HepG2 (cell line): ENCODE measurements at regions not wholly inside any gene's neighbourhood (a gene's known extent, or its start where the extent isn't known, plus 50 kb on each side); places are given as distances from the start of the nearest gene placed in this dataset.

Experiments used
- ATAC-seq: fragments of 200-7000 bp; cut with Tn5 transposase; 3 replicates; pipeline ENCODE4 v1.9.1; 2020; ENCODE audit warnings: mild to moderate bottlenecking, moderate library complexity
- BruUV-seq: library from RNA; stranded (reverse); fragments of 400-500 nt; replicated peaks from 2 replicates; lab custom pipeline; 2021; lab: Mats Ljungman, UMichigan
- CTCF ChIA-PET: fragments of 300-600 bp; formaldehyde crosslinking; extraction: SDS; loops from one replicate; lab custom pipeline; 2021; ENCODE audit warnings: low total read pairs, inconsistent platforms, low intra/inter-chr PET ratio; lab: Yijun Ruan, JAX
- POLR2A ChIA-PET: fragments of 350-600 bp; sonication (Branson Sonifier 250); formaldehyde crosslinking; loops from one replicate; lab custom pipeline; 2020; ENCODE audit warnings: antibody characterized with exemption, inconsistent platforms; lab: Yijun Ruan, JAX
- DNase-seq: peaks from one replicate; pipeline ENCODE4 v3.0.0-alpha.2; 2015; ENCODE audit warnings: low spot score
- FAIRE-seq: peaks from 3 replicates; lab custom pipeline; 2011; peaks lifted over from hg19 to GRCh38; lab: Jason Lieb, UNC
- H2AFZ ChIP-seq: one replicate; pipeline ENCODE4 v1.6.1; 2011; ENCODE audit warnings: low read length, inconsistent platforms
- H3K27ac ChIP-seq: fragments of 300-600 bp; 3 replicates; pipeline ENCODE4 v1.8.0; 2011; ENCODE audit warnings: mixed run types, mild to moderate bottlenecking, mixed read lengths, low read length, inconsistent platforms; ENCODE audit not compliant: insufficient read depth; ENCODE audit errors: extremely low read length
- H3K27me3 ChIP-seq, 2 experiments: fragments of 200-600 bp in 1 of 2; 2 replicates in 1 of 2; 3 replicates in 1 of 2; pipeline versions ENCODE4 v1.6.0 to v1.8.0; 2011; ENCODE audit warnings: low read length in 2 of 2, mild to moderate bottlenecking in 2 of 2, moderate library complexity in 2 of 2, inconsistent platforms in 1 of 2; ENCODE audit not compliant: insufficient read depth in 2 of 2, control insufficient read depth in 1 of 2
- H3K36me3 ChIP-seq, 2 experiments: fragments of 200-600 bp in 1 of 2; replicated peaks in 1 of 2; 2 replicates in 1 of 2; 3 replicates in 1 of 2; pipeline versions ENCODE4 v1.5.1 to v1.8.0; 2011; ENCODE audit warnings: low read length in 2 of 2, inconsistent platforms in 1 of 2; ENCODE audit not compliant: insufficient read depth in 2 of 2, control insufficient read depth in 1 of 2
- H3K4me1 ChIP-seq: 2 replicates; pipeline ENCODE4 v1.5.1; 2012; ENCODE audit warnings: low read length, inconsistent platforms; ENCODE audit not compliant: insufficient read depth
- H3K4me2 ChIP-seq: 2 replicates; pipeline ENCODE4 v1.6.0; 2011; ENCODE audit warnings: low read depth, low read length, inconsistent platforms
- H3K4me3 ChIP-seq, 3 experiments: fragments of 200-600 bp in 1 of 3; sonication (generic), shearing (Covaris generic) in 1 of 3; replicated peaks in 1 of 3; 2 replicates each; pipeline ENCODE4 v1.5.1; 2011 to 2016; ENCODE audit warnings: low read length in 3 of 3, inconsistent platforms in 2 of 3, low read depth in 2 of 3, mild to moderate bottlenecking in 2 of 3, control low read depth in 1 of 3, mixed read lengths in 1 of 3; ENCODE audit not compliant: insufficient read depth in 1 of 3
- H3K79me2 ChIP-seq: one replicate; pipeline ENCODE4 v1.6.1; 2011; ENCODE audit warnings: low read length, inconsistent platforms; ENCODE audit not compliant: insufficient read depth
- H3K9ac ChIP-seq: 2 replicates; pipeline ENCODE4 v1.6.0; 2011; ENCODE audit warnings: mild to moderate bottlenecking, low read depth, low read length, inconsistent platforms; ENCODE audit not compliant: insufficient read depth
- H3K9me3 ChIP-seq: 2 replicates; pipeline ENCODE4 v1.5.1; 2012; ENCODE audit warnings: mild to moderate bottlenecking, low read length
- H4K20me1 ChIP-seq: 2 replicates; pipeline ENCODE4 v1.6.0; 2011; ENCODE audit warnings: inconsistent platforms, mild to moderate bottlenecking, low read length, moderate library complexity; ENCODE audit not compliant: insufficient read depth
- SMAD1 ChIP-seq: sonication (generic); formaldehyde crosslinking; IDR thresholded peaks from 2 replicates; pipeline ENCODE4 v1.4.0; 2020; ENCODE audit warnings: missing genetic modification reagents, low read depth, mild to moderate bottlenecking, borderline replicate concordance
- ZFP1 ChIP-seq: IDR thresholded peaks from 2 replicates; pipeline ENCODE4 v1.6.1; 2016
- ZNF335 ChIP-seq: sonication (generic); formaldehyde crosslinking; IDR thresholded peaks from 2 replicates; pipeline ENCODE4 v1.4.0; 2020; ENCODE audit warnings: missing genetic modification reagents
- WGBS: methylation state at CpG from one replicate; pipeline ENCODE4 v1.1.6; 2017; ENCODE audit warnings: low lambda C conversion rate; 5-methylcytosine and 5-hydroxymethylcytosine counted together
- in situ Hi-C: cut with HindIII; loops from 2 replicates; pipeline ENCODE4 v1.10.0; 2017; ENCODE audit warnings: low pct_unique_long_range_greater_than_20kb; ENCODE audit not compliant: extremely low pct_ligation_motif_present
- intact Hi-C: fragments of 100-400 bp; cut with micrococcal nuclease; formaldehyde crosslinking; loops from one replicate; pipeline ENCODE4 v1.10.0; 2022; ENCODE audit not compliant: unreplicated experiment
- TF ChIP-seq, protein P1 (sequence below): sonication (generic); formaldehyde crosslinking; IDR thresholded peaks from 2 replicates; pipeline ENCODE4 v1.5.0; 2020; ENCODE audit warnings: mild to moderate bottlenecking, missing genetic modification reagents, moderate library complexity

- Histone ChIP-seq H3K4me2 (no peak overlapping the region), H3K9me3 (peaks cover 19% of the 10 kb centered on the region), H3K27ac (no peak overlapping the region), H2AFZ (no peak overlapping the region), H3K9ac (no peak overlapping the region), H3K36me3 (no peaks in the 10 kb centered on the region), H3K27me3 (peaks cover 0 to 9% of the 10 kb centered on the region in 2 experiments; a peak in 2 of 5 replicates), H4K20me1 (no peaks in the 10 kb centered on the region), H3K4me1 (peaks cover 7% of the 10 kb centered on the region; the same call in 1 of the 2 replicates), H3K79me2 (no peaks in the 10 kb centered on the region), H3K4me3 (no peak overlapping the region)
- POLR2A ChIA-PET = no interaction called here
- WGBS = 29% methylated on average over 7 of the region's 7 CpGs
- CTCF ChIA-PET = interaction anchor here (1.3 kb wide), 1 partner anchor 275 kb away, joined by 4 read pairs; no protein-coding TSS in a partner anchor
- in situ Hi-C loops = no loop called here
- FAIRE-seq (no peak), DNase-seq (no peak), ATAC-seq (peak; percentile 38; the same call in 1 of the 3 replicates)
- no peak for TF ChIP-seq ZNF335 (CRISPR knock-in tag)
- TF ChIP-seq, protein P1, sequence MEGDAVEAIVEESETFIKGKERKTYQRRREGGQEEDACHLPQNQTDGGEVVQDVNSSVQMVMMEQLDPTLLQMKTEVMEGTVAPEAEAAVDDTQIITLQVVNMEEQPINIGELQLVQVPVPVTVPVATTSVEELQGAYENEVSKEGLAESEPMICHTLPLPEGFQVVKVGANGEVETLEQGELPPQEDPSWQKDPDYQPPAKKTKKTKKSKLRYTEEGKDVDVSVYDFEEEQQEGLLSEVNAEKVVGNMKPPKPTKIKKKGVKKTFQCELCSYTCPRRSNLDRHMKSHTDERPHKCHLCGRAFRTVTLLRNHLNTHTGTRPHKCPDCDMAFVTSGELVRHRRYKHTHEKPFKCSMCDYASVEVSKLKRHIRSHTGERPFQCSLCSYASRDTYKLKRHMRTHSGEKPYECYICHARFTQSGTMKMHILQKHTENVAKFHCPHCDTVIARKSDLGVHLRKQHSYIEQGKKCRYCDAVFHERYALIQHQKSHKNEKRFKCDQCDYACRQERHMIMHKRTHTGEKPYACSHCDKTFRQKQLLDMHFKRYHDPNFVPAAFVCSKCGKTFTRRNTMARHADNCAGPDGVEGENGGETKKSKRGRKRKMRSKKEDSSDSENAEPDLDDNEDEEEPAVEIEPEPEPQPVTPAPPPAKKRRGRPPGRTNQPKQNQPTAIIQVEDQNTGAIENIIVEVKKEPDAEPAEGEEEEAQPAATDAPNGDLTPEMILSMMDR (CRISPR knock-in tag) = peak; percentile 31; the same call in 1 of the 2 replicates
- no TSS peak for BruUV-seq
- intact Hi-C loops = loop anchor here (1.0 kb wide), 1 partner anchor 276 kb away; no protein-coding TSS in a partner anchor
These were observed 104.0 kb upstream of the OLIG2 start for GRCh38 chr21:32921632-32922230.

- FAIRE-seq (no peak), ATAC-seq (no peak), DNase-seq (no peak)
- Histone ChIP-seq H3K27me3 (peaks cover 0 to 4% of the 10 kb centered on the region in 2 experiments; a peak in 1 of 5 replicates), H3K36me3 (no peaks in the 10 kb centered on the region), H4K20me1 (no peaks in the 10 kb centered on the region), H2AFZ (no peak overlapping the region), H3K27ac (no peak overlapping the region), H3K4me1 (no peaks in the 10 kb centered on the region), H3K9ac (no peak overlapping the region), H3K79me2 (no peaks in the 10 kb centered on the region), H3K4me2 (no peak overlapping the region), H3K9me3 (peaks cover 19% of the 10 kb centered on the region), H3K4me3 (no peak overlapping the region)
- POLR2A ChIA-PET = no interaction called here
- peak; percentile 70; the same call in 1 of the 2 replicates for TF ChIP-seq ZFP1
- no peak for TF ChIP-seq SMAD1
- BruUV-seq = no TSS peak
- in situ Hi-C loops (no loop called here), intact Hi-C loops (no loop called here)
- CTCF ChIA-PET = no interaction called here
These were observed 100.6 kb upstream of the OLIG2 start for GRCh38 chr21:32925098-32925497.
